RWPE2 (cell line): ENCODE measurements at regions not wholly inside any gene's neighbourhood (a gene's known extent, or its start where the extent isn't known, plus 50 kb on each side); places are given as distances from the start of the nearest gene placed in this dataset.
A peak's percentile ranks its signal among the peaks of the same experiment; 100 is the strongest.

Experiments
- ATAC-seq: fragments of 200-7000 bp; cut with Tn5 transposase; 3 replicates; pipeline ENCODE4 v1.9.1; 2021; ENCODE audit warnings: low read depth
- DNase-seq: peaks from one replicate; pipeline ENCODE4 v3.0.0-alpha.2; 2020; ENCODE audit warnings: low spot score
- H3K27ac ChIP-seq: fragments of 450-650 bp; 2 replicates; pipeline ENCODE4 v1.5.1; 2017; ENCODE audit warnings: mild to moderate bottlenecking; ENCODE audit not compliant: poor library complexity, severe bottlenecking
- H3K27me3 ChIP-seq: fragments of 250-450 bp; sonication (Bioruptor Pico); 2 replicates; pipeline ENCODE4 v1.5.1; 2021; ENCODE audit warnings: mild to moderate bottlenecking, moderate library complexity; ENCODE audit not compliant: insufficient read depth, poor library complexity, severe bottlenecking
- H3K36me3 ChIP-seq: fragments of 250-450 bp; sonication (Bioruptor Pico); 2 replicates; pipeline ENCODE4 v1.5.1; 2020; ENCODE audit warnings: low read depth, mild to moderate bottlenecking, moderate library complexity
- H3K4me1 ChIP-seq: fragments of 250-450 bp; sonication (Bioruptor Pico); 2 replicates; pipeline ENCODE4 v1.5.1; 2021; ENCODE audit warnings: mild to moderate bottlenecking, moderate library complexity; ENCODE audit not compliant: insufficient read depth, poor library complexity, severe bottlenecking
- H3K4me3 ChIP-seq: fragments of 250-450 bp; sonication (Bioruptor Pico); 2 replicates; pipeline ENCODE4 v1.5.1; 2021; ENCODE audit warnings: mild to moderate bottlenecking, moderate library complexity; ENCODE audit not compliant: severe bottlenecking
- H3K9me3 ChIP-seq: fragments of 250-450 bp; sonication (Bioruptor Pico); 2 replicates; pipeline ENCODE4 v1.5.1; 2021; ENCODE audit warnings: mild to moderate bottlenecking, moderate library complexity; ENCODE audit not compliant: severe bottlenecking
- TF ChIP-seq, protein P1 (sequence below): fragments of 450-650 bp; IDR thresholded peaks from one replicate; pipeline ENCODE4 v1.5.1; 2017; ENCODE audit warnings: mild to moderate bottlenecking, moderate library complexity; ENCODE audit not compliant: poor library complexity, severe bottlenecking

DNA sequence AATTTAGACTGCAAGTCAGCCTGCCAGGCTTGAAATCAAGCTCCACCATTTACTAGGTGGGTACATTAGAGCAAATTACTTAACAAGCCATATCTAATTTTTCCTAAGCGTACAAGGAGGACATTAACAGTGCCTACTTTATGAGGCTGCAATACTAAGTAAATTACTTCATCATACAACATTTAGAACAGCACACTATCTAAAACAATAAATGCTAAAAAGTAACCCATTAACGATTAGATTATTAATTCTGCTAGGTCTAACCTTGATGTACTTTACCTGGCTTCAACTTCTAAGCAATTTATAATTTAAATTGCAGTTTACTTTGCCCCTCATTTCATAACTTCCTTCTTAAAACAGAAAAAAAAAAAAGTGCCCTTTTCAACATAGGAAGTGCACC lies 1155.6 kb upstream of the NCAM2 start:
- no peak overlapping the region for H3K4me3 ChIP-seq
- DNase-seq (no peak), ATAC-seq (no peak)
- no peak overlapping the region for H3K27ac ChIP-seq
- TF ChIP-seq, protein P1, sequence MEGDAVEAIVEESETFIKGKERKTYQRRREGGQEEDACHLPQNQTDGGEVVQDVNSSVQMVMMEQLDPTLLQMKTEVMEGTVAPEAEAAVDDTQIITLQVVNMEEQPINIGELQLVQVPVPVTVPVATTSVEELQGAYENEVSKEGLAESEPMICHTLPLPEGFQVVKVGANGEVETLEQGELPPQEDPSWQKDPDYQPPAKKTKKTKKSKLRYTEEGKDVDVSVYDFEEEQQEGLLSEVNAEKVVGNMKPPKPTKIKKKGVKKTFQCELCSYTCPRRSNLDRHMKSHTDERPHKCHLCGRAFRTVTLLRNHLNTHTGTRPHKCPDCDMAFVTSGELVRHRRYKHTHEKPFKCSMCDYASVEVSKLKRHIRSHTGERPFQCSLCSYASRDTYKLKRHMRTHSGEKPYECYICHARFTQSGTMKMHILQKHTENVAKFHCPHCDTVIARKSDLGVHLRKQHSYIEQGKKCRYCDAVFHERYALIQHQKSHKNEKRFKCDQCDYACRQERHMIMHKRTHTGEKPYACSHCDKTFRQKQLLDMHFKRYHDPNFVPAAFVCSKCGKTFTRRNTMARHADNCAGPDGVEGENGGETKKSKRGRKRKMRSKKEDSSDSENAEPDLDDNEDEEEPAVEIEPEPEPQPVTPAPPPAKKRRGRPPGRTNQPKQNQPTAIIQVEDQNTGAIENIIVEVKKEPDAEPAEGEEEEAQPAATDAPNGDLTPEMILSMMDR: no peak
- peaks cover 19% of the 10 kb centered on the region for H3K27me3 ChIP-seq
- no peaks in the 10 kb centered on the region for H3K9me3 ChIP-seq
- H3K36me3 ChIP-seq: no peaks in the 10 kb centered on the region
- H3K4me1 ChIP-seq: no peaks in the 10 kb centered on the region

DNA sequence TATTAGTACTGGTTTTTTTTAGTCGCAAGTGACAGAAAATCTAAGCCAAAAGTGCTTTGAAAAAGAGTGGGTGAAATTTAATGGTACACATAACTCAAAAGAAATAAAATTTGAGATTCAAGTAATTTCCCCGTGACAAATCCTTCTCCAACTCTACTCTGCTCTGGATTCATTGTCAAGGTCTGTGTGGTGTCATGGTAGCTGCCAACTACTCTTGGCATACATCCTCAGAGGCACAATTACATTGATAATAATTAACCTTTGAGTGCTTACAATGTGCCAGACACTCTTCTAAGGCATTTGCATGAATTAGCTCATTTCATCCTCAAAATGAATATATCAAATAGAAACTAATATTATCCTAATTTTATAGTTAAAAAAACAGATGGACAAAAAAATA lies 1153.9 kb upstream of the NCAM2 start:
- TF ChIP-seq, protein P1: no peak
- ATAC-seq (no peak), DNase-seq (no peak)
- Histone ChIP-seq H3K36me3 (no peaks in the 10 kb centered on the region), H3K27me3 (peaks cover 15% of the 10 kb centered on the region), H3K9me3 (no peaks in the 10 kb centered on the region), H3K27ac (no peak overlapping the region), H3K4me1 (no peaks in the 10 kb centered on the region), H3K4me3 (no peak overlapping the region)

GRCh38 chr21:19850157-19850556 lies 1148.1 kb upstream of the NCAM2 start:
- Histone ChIP-seq H3K4me1 (no peaks in the 10 kb centered on the region), H3K9me3 (no peaks in the 10 kb centered on the region), H3K4me3 (no peak overlapping the region), H3K27ac (no peak overlapping the region), H3K27me3 (peaks cover 3% of the 10 kb centered on the region), H3K36me3 (no peaks in the 10 kb centered on the region)
- ATAC-seq (no peak), DNase-seq (no peak)
- TF ChIP-seq, protein P1: no peak

GRCh38 chr21:19853061-19853460 lies 1145.1 kb upstream of the NCAM2 start:
- TF ChIP-seq, protein P1: no peak
- peaks cover 3% of the 10 kb centered on the region for H3K27me3 ChIP-seq
- DNase-seq (peak; percentile 23), ATAC-seq (no peak)
- H3K36me3 ChIP-seq: no peaks in the 10 kb centered on the region
- no peak overlapping the region for H3K4me3 ChIP-seq
- no peak overlapping the region for H3K27ac ChIP-seq
- no peaks in the 10 kb centered on the region for H3K9me3 ChIP-seq
- H3K4me1 ChIP-seq: no peaks in the 10 kb centered on the region

DNA sequence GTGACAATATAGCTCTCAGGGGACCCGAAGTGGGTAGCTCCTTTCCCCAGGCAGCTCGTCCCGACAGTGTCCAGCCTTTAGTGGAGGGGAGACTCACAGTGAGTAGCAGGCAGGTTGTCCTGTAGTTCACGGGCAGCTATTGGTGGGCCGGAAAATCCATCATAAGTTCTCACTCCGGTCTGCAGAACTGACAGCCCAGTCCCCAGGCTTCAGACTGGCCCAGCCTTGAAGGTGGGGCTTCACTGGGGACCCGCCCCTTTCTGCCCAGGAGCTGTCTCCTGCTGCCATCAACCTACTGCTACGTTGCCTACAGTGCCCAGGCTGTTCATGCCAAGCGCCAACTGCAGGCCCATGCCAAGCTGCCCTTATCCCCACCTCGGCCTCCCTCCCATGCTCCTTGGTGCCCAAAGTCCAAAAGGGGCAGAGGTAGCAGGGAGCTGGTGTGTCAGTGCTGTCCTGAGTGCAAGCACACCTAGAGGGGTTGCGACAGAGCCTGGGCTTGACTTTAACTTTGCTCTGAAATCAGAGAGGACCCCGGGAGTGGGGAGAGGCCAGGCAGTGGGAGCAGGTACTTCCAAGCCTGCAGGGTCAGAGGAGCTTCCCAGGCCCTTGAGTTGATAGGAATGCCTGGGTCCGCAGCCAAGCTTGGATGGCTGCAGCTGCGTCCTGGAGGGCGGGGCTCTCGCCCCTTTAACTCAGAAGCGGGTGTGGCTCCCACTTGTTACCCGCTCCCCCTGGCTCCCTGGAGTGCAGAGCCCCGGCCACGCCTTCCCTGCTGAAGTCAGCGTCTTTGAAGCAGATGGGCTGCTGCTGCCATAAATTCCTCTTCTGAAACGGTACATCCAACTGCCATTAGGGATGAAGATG lies 1144.3 kb upstream of the NCAM2 start:
- H3K27ac ChIP-seq: no peak overlapping the region

More for the DNA sequence above, 1144.3 kb upstream of the NCAM2 start:
- Histone ChIP-seq H3K4me1 (no peaks in the 10 kb centered on the region), H3K9me3 (no peaks in the 10 kb centered on the region), H3K36me3 (no peaks in the 10 kb centered on the region), H3K4me3 (no peak overlapping the region), H3K27me3 (peaks cover 4% of the 10 kb centered on the region)
- TF ChIP-seq, protein P1: no peak
- ATAC-seq: no peak
- DNase-seq: no peak
